ENCODE measurements at regions not wholly inside any gene's neighbourhood (a gene's known extent, or its start where the extent isn't known, plus 50 kb on each side); places are given as distances from the start of the nearest gene placed in this dataset.

DNA sequence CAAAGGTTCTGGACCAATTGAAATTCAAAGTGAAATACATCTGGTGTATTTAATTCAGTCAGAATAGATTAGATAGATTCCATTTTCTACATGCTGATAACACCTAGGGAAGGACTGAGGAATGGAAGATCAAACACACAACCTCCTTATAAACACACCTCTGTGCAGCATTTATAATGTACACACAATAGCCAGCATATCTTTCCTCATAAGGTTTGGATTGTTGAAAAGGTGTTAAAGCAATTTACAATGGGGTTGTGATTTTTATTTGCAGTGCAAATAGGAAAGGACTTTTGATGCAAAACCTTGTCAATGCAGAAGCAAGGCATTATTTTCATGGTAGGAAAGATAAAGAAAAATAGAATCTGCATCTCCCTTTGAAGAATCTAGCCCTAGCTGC is 448.9 kb upstream of the KCNMB2 start:
- Mint-ChIP-seq H3K9me3 (peaks cover 18% of the 10 kb centered on the region), H3K27me3 (ENCODE audit: low read depth, poor library complexity) (no peaks in the 10 kb centered on the region), H3K4me1 (peaks cover 75% of the 10 kb centered on the region), H3K4me3 (no peak overlapping the region), H3K27ac (peak overlapping the region; percentile 39), H3K36me3 (ENCODE audit: low read depth) (peaks cover 17% of the 10 kb centered on the region)
- TF ChIP-seq, protein P1, sequence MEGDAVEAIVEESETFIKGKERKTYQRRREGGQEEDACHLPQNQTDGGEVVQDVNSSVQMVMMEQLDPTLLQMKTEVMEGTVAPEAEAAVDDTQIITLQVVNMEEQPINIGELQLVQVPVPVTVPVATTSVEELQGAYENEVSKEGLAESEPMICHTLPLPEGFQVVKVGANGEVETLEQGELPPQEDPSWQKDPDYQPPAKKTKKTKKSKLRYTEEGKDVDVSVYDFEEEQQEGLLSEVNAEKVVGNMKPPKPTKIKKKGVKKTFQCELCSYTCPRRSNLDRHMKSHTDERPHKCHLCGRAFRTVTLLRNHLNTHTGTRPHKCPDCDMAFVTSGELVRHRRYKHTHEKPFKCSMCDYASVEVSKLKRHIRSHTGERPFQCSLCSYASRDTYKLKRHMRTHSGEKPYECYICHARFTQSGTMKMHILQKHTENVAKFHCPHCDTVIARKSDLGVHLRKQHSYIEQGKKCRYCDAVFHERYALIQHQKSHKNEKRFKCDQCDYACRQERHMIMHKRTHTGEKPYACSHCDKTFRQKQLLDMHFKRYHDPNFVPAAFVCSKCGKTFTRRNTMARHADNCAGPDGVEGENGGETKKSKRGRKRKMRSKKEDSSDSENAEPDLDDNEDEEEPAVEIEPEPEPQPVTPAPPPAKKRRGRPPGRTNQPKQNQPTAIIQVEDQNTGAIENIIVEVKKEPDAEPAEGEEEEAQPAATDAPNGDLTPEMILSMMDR (IDR thresholded peaks at IDR 0.05): no peak
- DNase-seq: no peak

DNA sequence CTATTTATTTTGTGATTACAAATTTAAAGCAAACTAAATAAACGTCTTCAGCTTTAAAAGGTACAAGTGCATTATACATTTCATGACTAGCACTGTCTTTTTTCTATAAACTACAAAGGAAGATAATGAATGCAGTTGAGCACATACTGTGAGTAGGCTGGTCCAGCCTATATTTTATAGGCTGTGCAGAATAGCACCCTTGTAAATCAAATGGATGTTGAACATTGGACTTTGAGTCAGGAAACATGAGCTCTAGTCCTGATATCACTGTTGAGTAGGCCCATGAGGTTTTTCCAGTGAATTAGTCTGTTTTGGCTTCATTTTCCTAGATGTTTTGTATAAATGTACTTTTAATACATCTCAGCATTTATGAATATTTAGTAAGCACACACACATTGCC is 447.3 kb upstream of the KCNMB2 start:
- TF ChIP-seq, protein P1 (IDR thresholded peaks at IDR 0.05): no peak
- Mint-ChIP-seq H3K4me3 (no peak overlapping the region), H3K27me3 (ENCODE audit: low read depth, poor library complexity) (no peaks in the 10 kb centered on the region), H3K36me3 (ENCODE audit: low read depth) (peaks cover 33% of the 10 kb centered on the region), H3K9me3 (peaks cover 33% of the 10 kb centered on the region), H3K4me1 (peaks cover 59% of the 10 kb centered on the region), H3K27ac (no peak overlapping the region)
- DNase-seq: no peak

DNA sequence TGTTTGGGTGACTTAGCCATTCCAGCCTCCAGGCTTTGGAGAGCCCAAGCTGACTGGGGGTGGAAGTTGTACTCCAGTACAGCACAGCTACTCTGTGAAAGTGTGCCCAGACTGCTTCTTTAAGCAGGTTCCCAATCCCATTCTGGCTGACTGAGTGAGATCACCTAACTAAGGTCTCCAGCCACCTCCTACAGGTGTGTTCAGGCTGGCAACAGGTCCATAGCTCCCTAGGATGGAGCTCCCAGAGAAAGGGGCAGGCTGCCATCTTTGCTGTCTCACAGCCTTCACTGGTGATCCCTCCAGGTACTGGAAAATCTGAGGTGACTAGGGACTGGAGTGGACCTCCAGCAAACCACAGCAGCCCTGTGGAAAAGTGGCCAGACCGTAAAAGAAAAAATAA is 445.3 kb upstream of the KCNMB2 start:
- TF ChIP-seq, protein P1 (IDR thresholded peaks at IDR 0.05): no peak
- peaks cover 40% of the 10 kb centered on the region for H3K4me1 Mint-ChIP-seq
- H3K9me3 Mint-ChIP-seq: peaks cover 50% of the 10 kb centered on the region
- H3K36me3 Mint-ChIP-seq (ENCODE audit: low read depth): peaks cover 49% of the 10 kb centered on the region
- no peak for DNase-seq
- H3K27ac Mint-ChIP-seq: no peak overlapping the region
- H3K4me3 Mint-ChIP-seq: no peak overlapping the region
- no peaks in the 10 kb centered on the region for H3K27me3 Mint-ChIP-seq (ENCODE audit: low read depth, poor library complexity)

DNA sequence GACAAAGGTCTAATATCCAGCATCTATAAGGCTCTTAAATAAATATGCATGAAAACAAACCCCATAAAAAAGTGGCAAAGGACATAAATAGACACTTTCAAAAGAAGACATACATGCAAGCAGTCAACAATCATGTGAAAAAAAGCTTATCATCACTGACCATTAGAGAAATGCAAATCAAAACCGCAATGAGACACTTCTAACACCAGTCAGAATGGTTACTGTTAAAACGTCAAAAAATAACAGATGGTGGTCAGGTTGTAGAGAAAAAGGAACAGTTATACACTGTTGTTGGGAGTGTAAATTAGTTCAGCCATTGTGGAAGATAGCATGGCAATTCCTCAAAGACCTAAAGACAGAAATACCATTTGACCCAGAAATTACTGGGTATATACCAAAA is 440.7 kb upstream of the KCNMB2 start:
- Mint-ChIP-seq H3K36me3 (ENCODE audit: low read depth) (peaks cover 62% of the 10 kb centered on the region), H3K9me3 (peaks cover 59% of the 10 kb centered on the region), H3K4me3 (no peak overlapping the region), H3K4me1 (peaks cover 37% of the 10 kb centered on the region), H3K27me3 (ENCODE audit: low read depth, poor library complexity) (no peaks in the 10 kb centered on the region), H3K27ac (no peak overlapping the region)
- TF ChIP-seq, protein P1 (IDR thresholded peaks at IDR 0.05): no peak
- DNase-seq: no peak

DNA sequence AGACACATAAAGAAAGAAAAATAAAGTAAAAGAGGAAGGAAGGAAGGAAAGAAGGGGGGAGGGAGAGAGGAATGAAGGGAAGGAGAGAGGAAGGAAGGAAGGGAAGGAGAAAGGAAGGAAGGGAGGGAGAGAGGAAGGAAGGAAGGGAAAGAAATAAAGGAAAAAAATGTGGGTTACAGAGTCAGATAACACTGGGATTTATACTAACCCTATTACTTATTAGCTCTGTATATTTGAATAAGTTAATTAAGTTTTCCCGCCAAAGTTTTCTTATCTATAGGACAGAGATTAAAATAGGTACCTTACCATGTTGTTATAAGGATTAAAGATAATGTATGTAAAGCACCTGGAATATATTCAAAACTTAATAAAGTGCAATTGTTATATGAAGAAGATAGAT is 439.3 kb upstream of the KCNMB2 start:
- peaks cover 48% of the 10 kb centered on the region for H3K4me1 Mint-ChIP-seq
- peaks cover 50% of the 10 kb centered on the region for H3K36me3 Mint-ChIP-seq (ENCODE audit: low read depth)
- H3K4me3 Mint-ChIP-seq: no peak overlapping the region
- peak overlapping the region; percentile 24 for H3K27ac Mint-ChIP-seq
- H3K27me3 Mint-ChIP-seq (ENCODE audit: low read depth, poor library complexity): no peaks in the 10 kb centered on the region
- no peak for DNase-seq
- TF ChIP-seq, protein P1 (IDR thresholded peaks at IDR 0.05): no peak
- peaks cover 45% of the 10 kb centered on the region for H3K9me3 Mint-ChIP-seq

DNA sequence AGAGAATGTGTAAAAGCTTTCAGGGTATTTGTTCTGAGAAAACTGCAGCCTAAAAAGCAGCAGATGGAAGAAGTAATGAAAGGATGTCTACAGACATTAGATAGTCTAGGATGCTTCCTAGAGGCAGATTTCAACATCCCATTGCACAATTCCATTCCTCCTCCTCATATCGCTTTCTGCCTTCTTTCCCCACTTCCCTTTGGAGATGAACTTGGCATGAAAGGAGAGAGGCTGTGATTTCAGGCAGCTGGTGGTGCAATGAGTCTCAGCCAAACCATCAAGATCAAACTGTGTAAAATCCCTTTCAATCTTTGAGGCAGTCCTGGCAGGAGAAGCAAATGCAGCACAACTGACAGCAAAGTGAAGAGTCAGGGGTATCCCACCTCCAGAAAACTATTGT is 438.7 kb upstream of the KCNMB2 start:
- TF ChIP-seq, protein P1 (IDR thresholded peaks at IDR 0.05): no peak
- H3K36me3 Mint-ChIP-seq (ENCODE audit: low read depth): peaks cover 44% of the 10 kb centered on the region
- H3K4me1 Mint-ChIP-seq: peaks cover 55% of the 10 kb centered on the region
- DNase-seq: no peak
- no peak overlapping the region for H3K4me3 Mint-ChIP-seq
- peaks cover 39% of the 10 kb centered on the region for H3K9me3 Mint-ChIP-seq
- peak overlapping the region; percentile 95 for H3K27ac Mint-ChIP-seq
- H3K27me3 Mint-ChIP-seq (ENCODE audit: low read depth, poor library complexity): no peaks in the 10 kb centered on the region
